NCI-H69 (cell line): ENCODE measurements at regions not wholly inside any gene's neighbourhood (a gene's known extent, or its start where the extent isn't known, plus 50 kb on each side); places are given as distances from the start of the nearest gene placed in this dataset.
A peak's percentile ranks its signal among the peaks of the same experiment; 100 is the strongest.

Source experiments
- DNase-seq: peaks from one replicate; lab custom pipeline; 2025; lab: John Stamatoyannopoulos, UW

DNA sequence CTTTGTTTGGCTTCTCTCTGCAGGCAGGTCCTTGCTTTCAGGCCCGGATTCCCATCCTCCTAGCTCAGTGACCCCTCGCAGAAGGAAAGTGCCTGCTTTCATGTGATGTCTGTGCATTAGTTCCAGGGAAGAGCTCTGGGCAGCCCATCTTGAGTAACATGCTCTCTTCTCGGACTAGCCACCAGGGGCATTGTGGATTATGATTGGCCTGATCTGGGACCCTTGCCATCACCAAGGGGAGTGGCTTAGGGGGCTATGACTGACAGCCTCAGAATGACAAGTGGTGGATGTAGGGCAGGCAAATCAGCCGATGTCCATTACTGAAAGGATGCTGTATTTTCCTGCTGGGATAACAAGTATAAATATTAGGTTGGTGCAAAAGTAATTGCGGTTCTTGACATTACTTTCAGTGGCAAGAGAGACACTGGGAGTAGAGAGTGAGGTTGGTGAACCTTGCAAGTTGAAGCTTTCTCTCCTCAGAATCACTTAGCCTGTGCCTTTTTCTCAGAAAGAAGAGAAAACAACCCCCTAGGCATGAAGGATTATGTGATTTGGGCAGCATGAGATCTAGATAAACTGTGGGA, 71.5 kb upstream of the MPHOSPH6 start:
- DNase-seq, result no peak

DNA sequence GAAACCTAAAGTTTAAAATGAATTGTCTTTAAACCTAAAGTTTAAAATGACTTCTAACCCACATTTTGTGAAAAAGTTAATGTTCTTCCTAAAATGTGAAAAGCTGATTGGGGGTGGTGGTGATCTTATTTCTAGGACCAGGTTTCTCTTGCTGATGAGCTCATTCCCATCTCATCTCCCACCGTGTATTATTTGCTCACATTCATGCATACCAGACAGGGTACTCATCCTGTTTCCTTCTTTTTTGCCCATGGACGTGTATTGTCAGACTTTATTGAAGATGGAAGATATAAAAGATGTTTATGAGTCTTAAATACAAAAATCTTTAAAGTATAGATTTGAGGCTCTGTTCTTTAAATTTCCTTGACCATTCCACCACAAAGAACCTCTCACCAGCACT, 70.1 kb upstream of the MPHOSPH6 start:
- no peak for DNase-seq

DNA sequence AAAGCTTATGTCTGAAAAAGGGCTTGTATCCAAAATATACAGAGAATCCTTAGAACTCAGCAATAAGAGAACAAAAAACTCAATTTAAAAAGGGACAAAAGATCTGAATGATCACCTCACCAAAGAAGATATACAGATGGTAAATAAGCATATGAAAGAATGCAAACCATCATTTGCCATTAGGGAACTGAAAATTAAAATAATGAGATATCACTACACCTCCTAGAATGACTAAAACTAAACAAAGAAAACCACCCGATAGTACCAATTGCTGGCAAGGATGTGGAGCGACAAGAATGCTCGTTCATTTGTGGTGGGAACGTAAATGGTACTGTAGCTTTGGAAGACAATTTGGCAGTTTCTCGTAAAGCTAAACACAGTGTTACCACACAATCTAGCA, 66.9 kb upstream of the MPHOSPH6 start:
- no peak for DNase-seq

DNA sequence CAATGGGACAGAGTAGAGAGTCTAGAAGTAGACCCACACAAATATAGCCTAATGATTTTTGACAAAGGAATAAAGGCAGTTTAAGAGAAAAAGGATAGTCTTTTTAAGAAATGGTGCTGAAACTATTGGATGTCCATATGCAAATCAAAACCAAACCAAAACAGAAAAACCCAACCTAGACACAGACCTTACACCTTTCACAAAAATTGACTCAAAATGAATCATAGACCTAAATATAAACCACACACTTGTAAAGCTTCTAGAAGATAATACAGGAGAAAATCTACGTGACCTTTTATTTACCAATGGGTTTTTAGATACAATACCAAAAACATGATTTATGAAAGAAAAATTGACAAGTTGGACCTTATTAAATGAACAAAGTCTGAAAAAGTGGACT, 66.4 kb upstream of the MPHOSPH6 start:
- no peak for DNase-seq

DNA sequence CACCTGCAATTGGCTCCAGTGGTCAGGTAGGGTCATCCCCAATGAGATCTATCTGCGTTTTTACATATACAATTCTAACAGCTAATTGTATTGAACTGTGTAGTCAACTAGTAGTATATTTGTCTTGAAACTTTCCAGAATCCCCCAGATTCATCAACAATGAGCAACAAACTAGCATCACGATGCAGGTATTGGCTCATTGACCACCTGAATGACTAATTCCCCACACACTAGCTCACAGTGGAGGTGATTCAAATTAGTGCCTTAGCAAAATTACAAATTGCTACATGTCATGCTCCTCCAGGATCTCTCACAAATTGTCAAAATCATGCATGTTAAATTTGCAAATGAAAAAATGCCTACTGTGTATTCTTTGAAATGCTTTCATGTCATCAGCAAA, 62.8 kb upstream of the MPHOSPH6 start:
- DNase-seq, result no peak

DNA sequence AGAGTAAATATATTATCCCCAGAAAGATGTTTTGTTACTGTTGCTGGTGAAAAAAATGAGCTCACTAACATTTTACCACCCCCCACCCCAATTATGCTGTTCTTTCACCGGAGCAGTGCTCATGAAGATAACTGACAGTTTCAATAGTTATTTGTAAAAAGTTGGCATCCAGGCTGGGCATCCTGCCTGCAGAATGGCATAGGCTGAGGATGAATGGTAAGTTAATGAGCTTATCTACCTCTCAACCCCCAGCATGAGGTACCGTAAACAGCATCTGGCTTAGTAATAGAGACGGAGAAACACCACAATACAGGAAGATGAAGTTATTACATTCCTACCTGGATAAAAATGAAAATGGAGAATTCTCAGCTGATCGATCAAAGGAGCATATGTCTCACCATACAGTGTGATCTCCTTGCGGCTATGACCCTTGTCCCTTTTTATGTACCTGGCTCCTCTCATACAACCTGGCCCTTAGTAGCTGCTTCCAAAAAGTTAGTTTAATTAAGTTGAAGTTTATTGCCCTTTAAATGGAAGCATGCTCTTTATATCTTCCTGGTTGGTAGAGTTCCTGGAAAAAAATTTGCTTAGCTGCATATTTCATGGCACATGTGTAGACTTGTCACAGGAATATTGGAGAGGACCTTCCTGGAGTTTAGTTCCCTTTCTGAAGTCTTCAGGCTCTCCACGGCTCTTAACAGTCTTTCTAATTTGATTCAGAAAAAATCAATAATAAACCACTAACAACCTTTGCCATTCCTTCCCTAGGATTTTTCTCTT, 61.2 kb upstream of the MPHOSPH6 start:
- DNase-seq, result peak; percentile 52

DNA sequence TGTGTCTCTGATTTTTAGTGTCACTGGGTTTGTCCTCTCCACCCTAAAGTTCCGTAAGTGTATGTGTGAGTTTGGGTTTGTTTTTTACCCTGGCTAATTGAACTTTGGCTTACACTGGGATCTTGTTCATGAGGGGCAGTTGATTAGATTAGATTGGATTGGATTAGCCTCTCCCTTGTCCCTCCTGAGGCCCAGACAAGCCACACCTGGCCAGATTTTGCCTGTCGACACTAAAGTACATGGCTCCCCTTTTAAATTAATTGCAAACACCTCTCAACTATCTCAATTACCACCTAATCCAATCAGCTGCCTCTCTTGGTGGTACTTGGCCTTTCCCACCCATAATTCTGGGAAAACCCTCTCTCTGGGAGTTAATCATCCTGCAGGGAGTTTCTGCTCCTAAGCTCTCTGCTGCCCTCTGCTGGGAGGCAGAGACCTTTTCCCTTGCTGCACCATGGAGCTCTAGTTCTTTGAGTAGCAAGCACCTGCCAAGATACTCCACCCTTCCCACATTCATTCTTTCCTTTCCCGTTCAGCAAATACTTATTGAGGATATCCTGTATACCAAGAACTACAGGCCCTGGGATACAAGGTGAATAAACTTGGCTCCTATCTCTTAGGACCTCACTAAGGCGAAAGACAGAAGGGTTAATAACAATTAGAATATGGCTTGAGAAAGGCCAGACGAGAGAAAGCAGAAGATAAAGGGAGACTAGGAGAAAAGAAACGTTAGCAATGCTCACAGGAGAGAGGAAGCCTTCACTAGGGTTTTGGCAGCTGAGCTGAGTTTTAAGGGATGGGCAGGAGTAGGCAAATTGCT, 60.0 kb upstream of the MPHOSPH6 start:
- DNase-seq, result peak; percentile 75

DNA sequence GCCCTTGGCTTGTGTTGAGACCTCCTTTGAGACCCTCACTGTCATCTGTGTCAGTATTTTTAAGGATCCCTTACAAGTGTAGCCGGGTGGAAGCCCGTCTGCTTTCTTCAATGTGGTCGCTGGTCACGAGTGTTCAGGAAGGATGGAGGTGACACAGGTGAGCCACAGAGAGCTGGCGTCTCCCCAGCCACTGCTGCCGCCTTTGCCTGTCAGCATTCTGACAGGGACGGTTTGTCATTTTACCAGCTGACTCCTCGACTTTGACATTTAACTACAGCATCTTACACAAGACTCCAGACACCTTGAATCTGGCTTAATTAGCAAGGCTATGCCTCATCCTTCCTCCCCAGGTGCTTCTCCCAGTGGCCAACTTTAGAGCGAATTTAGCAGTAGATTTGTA, 56.3 kb upstream of the MPHOSPH6 start:
- no peak for DNase-seq

DNA sequence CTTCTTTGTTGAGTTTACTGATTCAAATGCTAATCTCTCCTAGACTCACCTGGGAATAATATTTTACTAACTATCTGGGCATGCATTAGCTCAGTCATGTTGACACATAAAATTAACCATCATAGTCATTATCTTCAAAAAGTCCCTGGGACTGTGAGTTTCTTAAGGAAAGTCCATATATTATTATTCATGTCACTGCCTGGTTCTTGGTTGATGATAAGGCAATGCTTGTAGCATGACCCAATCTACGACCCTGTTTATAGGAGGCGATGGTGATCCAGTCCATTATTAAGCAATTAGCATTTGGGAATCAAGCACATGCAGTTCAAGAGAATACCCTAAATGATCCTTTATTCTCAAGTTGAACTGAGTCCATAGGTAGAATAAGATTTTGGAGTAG, 54.8 kb upstream of the MPHOSPH6 start:
- no peak for DNase-seq

DNA sequence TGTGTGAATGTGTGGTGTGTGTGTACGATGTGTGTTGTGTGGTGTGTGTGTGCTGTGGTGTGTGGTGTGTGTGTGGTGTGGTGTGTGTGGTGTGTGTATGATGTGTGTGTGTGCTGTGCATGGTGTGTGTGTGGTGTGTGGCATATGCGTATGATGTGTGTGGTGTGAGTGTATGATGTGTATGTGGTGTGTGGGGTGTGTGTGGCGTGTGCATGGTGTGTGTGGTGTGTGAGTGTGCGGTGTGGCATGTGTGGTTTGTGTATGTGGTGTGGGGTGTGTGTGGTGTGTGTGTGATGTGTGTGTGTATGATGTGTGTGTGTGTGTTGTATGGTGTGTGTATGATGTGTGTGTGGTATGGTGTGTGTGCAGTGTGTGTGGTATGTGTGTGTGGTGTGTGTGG, 50.5 kb upstream of the MPHOSPH6 start:
- DNase-seq, result no peak
